KOPT-K1 (cell line): ENCODE measurements at regions not wholly inside any gene's neighbourhood (a gene's known extent, or its start where the extent isn't known, plus 50 kb on each side); places are given as distances from the start of the nearest gene placed in this dataset.

Experiments
- H3K27ac ChIP-seq: fragments of 200-600 bp; sonication (generic); 2 replicates; pipeline ENCODE4 v1.5.1; 2016; ENCODE audit warnings: antibody characterized with exemption, mild to moderate bottlenecking, low read depth, low read length; ENCODE audit not compliant: poor library complexity, severe bottlenecking
- H3K36me3 ChIP-seq: fragments of 200-600 bp; sonication (generic); 2 replicates; pipeline ENCODE4 v1.5.1; 2017; ENCODE audit warnings: antibody characterized with exemption, mild to moderate bottlenecking, low read length, moderate library complexity; ENCODE audit not compliant: insufficient read depth
- H3K9me3 ChIP-seq: fragments of 200-600 bp; sonication (generic); 2 replicates; pipeline ENCODE4 v1.5.1; 2017; ENCODE audit warnings: antibody characterized with exemption, low read length, mild to moderate bottlenecking; ENCODE audit not compliant: insufficient read depth, poor library complexity, severe bottlenecking

- no peaks in the 10 kb centered on the region for H3K36me3 ChIP-seq
- no peaks in the 10 kb centered on the region for H3K9me3 ChIP-seq
- no peak overlapping the region for H3K27ac ChIP-seq
Observed at GRCh38 chr5:61854531-61854930, 451.5 kb upstream of the KIF2A start.

GRCh38 chr5:61860978-61861377 lies 445.0 kb upstream of the KIF2A start:
- Histone ChIP-seq H3K9me3 (no peaks in the 10 kb centered on the region), H3K27ac (no peak overlapping the region)

GRCh38 chr5:61866930-61867329 lies 439.1 kb upstream of the KIF2A start:
- Histone ChIP-seq H3K27ac (no peak overlapping the region), H3K36me3 (no peaks in the 10 kb centered on the region), H3K9me3 (peaks cover 1% of the 10 kb centered on the region)

More at GRCh38 chr5:61860978-61861377, 445.0 kb upstream of the KIF2A start:
- H3K36me3 ChIP-seq: no peaks in the 10 kb centered on the region

- no peak overlapping the region for H3K27ac ChIP-seq
- peaks cover 4% of the 10 kb centered on the region for H3K9me3 ChIP-seq
- H3K36me3 ChIP-seq: no peaks in the 10 kb centered on the region
Observed at GRCh38 chr5:61869333-61869732, 436.7 kb upstream of the KIF2A start.

- H3K36me3 ChIP-seq: no peaks in the 10 kb centered on the region
- no peak overlapping the region for H3K27ac ChIP-seq
- no peaks in the 10 kb centered on the region for H3K9me3 ChIP-seq
Observed at GRCh38 chr5:61878471-61878870, 427.5 kb upstream of the KIF2A start.

- H3K36me3 ChIP-seq: no peaks in the 10 kb centered on the region
- H3K9me3 ChIP-seq: no peaks in the 10 kb centered on the region
- no peak overlapping the region for H3K27ac ChIP-seq
Observed at GRCh38 chr5:61881821-61882487, 424.1 kb upstream of the KIF2A start.

GRCh38 chr5:61882901-61883500 lies 423.0 kb upstream of the KIF2A start:
- Histone ChIP-seq H3K27ac (no peak overlapping the region), H3K9me3 (no peaks in the 10 kb centered on the region), H3K36me3 (no peaks in the 10 kb centered on the region)

GRCh38 chr5:61884252-61884855 lies 421.7 kb upstream of the KIF2A start:
- no peak overlapping the region for H3K27ac ChIP-seq
- H3K36me3 ChIP-seq: no peaks in the 10 kb centered on the region
- H3K9me3 ChIP-seq: no peaks in the 10 kb centered on the region

- no peak overlapping the region for H3K27ac ChIP-seq
- H3K9me3 ChIP-seq: no peaks in the 10 kb centered on the region
- H3K36me3 ChIP-seq: no peaks in the 10 kb centered on the region
Observed at GRCh38 chr5:61886214-61886613, 419.8 kb upstream of the KIF2A start.

GRCh38 chr5:61887271-61887670 lies 418.7 kb upstream of the KIF2A start:
- H3K9me3 ChIP-seq: no peaks in the 10 kb centered on the region

GRCh38 chr5:61894046-61894445 lies 412.0 kb upstream of the KIF2A start:
- no peak overlapping the region for H3K27ac ChIP-seq

More at GRCh38 chr5:61887271-61887670, 418.7 kb upstream of the KIF2A start:
- H3K36me3 ChIP-seq: no peaks in the 10 kb centered on the region
- no peak overlapping the region for H3K27ac ChIP-seq

GRCh38 chr5:61896811-61897210 lies 409.2 kb upstream of the KIF2A start:
- Histone ChIP-seq H3K36me3 (no peaks in the 10 kb centered on the region), H3K27ac (no peak overlapping the region), H3K9me3 (no peaks in the 10 kb centered on the region)

More at GRCh38 chr5:61894046-61894445, 412.0 kb upstream of the KIF2A start:
- H3K9me3 ChIP-seq: no peaks in the 10 kb centered on the region
- H3K36me3 ChIP-seq: no peaks in the 10 kb centered on the region

GRCh38 chr5:61897251-61897650 lies 408.8 kb upstream of the KIF2A start:
- H3K9me3 ChIP-seq: no peaks in the 10 kb centered on the region
- no peak overlapping the region for H3K27ac ChIP-seq
- H3K36me3 ChIP-seq: no peaks in the 10 kb centered on the region

GRCh38 chr5:61901997-61902396 lies 404.0 kb upstream of the KIF2A start:
- no peaks in the 10 kb centered on the region for H3K36me3 ChIP-seq
- no peaks in the 10 kb centered on the region for H3K9me3 ChIP-seq
- H3K27ac ChIP-seq: no peak overlapping the region

GRCh38 chr5:61904730-61905129 lies 401.3 kb upstream of the KIF2A start:
- H3K27ac ChIP-seq: no peak overlapping the region

GRCh38 chr5:61905613-61906012 lies 400.4 kb upstream of the KIF2A start:
- H3K27ac ChIP-seq: no peak overlapping the region
- H3K9me3 ChIP-seq: no peaks in the 10 kb centered on the region
- H3K36me3 ChIP-seq: no peaks in the 10 kb centered on the region

More at GRCh38 chr5:61904730-61905129, 401.3 kb upstream of the KIF2A start:
- H3K9me3 ChIP-seq: no peaks in the 10 kb centered on the region
- H3K36me3 ChIP-seq: no peaks in the 10 kb centered on the region
